ENCODE measurements at regions not wholly inside any gene's neighbourhood (a gene's known extent, or its start where the extent isn't known, plus 50 kb on each side); places are given as distances from the start of the nearest gene placed in this dataset.
A peak's percentile ranks its signal among the peaks of the same experiment; 100 is the strongest.

DNA sequence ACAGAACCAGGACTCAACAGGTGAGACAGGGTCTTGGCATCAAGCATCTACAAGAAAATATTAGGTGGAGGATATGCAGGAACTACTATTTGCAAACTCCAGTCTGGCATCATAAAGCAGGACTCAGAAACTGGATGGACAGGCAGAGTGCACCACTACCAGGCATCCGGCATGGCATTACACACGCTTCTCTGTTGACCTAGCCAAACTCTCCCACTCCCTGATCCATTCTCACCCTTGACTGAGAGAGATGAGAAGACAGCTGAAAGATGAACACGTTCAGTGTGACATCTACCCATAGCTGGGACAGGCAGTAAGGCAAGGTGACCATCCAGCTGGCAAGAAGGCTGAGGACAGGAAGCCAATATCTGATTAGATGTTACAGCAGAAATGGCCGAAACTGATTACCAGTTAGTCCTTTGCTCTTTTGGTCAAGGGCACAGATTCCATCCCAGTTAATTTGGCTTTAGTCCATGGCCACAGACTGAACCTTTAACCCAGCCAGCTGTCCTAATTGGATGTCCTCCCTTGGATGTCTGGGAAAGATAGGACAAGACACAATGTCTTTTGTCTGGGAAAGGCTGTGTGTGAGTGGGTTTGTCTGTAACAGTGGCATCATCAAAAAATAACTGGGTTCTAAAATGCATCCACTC lies 71.6 kb downstream of the BBS10 start:
- no peak for DNase-seq (ENCODE audit: low read depth)
- H3K4me3 ChIP-seq (ENCODE audit: control insufficient read depth, low read depth, low read length): no peak overlapping the region
- TF ChIP-seq, protein P1, sequence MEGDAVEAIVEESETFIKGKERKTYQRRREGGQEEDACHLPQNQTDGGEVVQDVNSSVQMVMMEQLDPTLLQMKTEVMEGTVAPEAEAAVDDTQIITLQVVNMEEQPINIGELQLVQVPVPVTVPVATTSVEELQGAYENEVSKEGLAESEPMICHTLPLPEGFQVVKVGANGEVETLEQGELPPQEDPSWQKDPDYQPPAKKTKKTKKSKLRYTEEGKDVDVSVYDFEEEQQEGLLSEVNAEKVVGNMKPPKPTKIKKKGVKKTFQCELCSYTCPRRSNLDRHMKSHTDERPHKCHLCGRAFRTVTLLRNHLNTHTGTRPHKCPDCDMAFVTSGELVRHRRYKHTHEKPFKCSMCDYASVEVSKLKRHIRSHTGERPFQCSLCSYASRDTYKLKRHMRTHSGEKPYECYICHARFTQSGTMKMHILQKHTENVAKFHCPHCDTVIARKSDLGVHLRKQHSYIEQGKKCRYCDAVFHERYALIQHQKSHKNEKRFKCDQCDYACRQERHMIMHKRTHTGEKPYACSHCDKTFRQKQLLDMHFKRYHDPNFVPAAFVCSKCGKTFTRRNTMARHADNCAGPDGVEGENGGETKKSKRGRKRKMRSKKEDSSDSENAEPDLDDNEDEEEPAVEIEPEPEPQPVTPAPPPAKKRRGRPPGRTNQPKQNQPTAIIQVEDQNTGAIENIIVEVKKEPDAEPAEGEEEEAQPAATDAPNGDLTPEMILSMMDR (conservative IDR thresholded peaks at IDR 0.05; ENCODE audit: control insufficient read depth, insufficient read depth, low read depth, low read length): no peak

DNA sequence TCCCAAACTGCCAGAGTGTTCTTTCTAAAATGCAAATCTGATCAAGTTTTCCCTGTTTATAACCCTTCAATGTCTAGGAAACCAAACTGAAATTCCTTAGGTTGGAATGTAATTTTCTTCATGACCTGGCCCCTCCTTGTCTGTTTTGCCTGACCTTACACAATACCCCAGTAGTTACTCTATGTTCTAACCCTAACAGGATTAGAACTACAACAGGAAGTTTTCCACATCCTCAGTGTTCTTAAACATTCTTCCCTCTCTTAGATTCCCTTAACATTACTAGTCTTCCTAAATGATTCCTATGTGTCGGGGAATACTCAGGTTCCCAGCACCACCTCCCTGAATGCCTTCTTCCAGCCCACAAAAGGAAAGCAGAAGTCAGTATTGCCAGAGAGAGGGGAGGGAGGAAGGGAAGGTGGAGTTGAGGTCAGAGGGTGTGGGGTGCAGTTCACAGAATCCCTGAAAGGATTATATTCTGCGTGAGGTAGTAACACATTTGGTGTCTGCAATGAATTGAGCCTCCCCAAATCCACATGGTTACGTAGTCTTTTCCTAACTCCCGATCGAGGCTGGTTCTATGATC lies 72.6 kb downstream of the BBS10 start:
- no peak for DNase-seq (ENCODE audit: low read depth)
- TF ChIP-seq, protein P1 (conservative IDR thresholded peaks at IDR 0.05; ENCODE audit: control insufficient read depth, insufficient read depth, low read depth, low read length): no peak
- no peak overlapping the region for H3K4me3 ChIP-seq (ENCODE audit: control insufficient read depth, low read depth, low read length)

DNA sequence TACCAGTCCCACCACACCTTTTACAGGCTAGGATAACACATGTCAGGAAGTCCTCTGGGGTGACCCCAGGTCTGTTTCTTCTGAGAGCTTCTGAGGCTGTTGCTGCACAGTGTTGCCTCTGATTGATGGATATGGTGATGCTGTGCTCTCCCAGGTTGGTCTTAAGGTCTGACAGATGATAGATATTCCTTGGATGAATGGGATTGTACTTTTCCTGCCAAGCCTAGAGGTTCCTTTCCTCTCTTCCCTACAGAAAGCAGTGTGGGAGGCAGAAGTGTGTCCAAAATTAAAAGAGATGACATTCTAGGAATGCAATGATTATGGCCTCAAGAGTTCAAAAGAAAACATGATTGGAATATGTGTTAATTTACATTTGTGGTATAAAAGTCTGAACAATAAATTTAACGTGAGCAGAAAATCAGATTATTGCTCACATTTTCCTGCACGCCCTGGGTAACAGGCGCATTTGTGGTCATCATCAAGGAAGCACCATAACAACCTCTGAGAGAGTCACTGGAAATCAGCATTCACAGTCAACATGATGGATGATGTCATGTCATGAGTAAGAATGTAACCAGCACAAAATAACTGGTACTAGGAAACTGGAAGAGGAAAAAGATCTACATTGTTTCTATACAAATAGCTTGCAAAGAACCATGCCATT lies 73.7 kb downstream of the BBS10 start:
- H3K4me3 ChIP-seq (ENCODE audit: control insufficient read depth, low read depth, low read length): no peak overlapping the region
- TF ChIP-seq, protein P1 (conservative IDR thresholded peaks at IDR 0.05; ENCODE audit: control insufficient read depth, insufficient read depth, low read depth, low read length): no peak
- peak; percentile 67 for DNase-seq (ENCODE audit: low read depth)

DNA sequence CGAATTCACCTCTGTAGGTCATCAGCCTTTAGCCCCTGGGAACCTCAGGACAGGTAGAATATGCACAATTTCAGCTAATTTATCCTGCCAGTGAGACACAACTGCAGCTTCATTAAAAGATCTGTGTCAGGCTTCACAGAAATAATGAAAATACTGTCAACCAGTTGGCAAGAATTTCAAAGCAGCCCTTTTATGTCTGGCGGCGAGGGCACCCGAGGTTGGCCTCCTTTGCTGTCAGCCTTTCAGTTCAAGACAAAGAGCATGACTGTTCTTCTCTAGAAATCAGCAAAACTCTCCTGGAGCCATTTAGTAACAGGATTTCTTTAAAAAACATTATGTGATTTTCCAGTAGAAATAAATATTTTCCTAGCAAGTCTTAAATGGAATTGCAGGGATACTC lies 75.9 kb downstream of the BBS10 start:
- H3K4me3 ChIP-seq (ENCODE audit: control insufficient read depth, low read depth, low read length): no peak overlapping the region
- TF ChIP-seq, protein P1 (conservative IDR thresholded peaks at IDR 0.05; ENCODE audit: control insufficient read depth, insufficient read depth, low read depth, low read length): no peak
- no peak for DNase-seq (ENCODE audit: low read depth)

DNA sequence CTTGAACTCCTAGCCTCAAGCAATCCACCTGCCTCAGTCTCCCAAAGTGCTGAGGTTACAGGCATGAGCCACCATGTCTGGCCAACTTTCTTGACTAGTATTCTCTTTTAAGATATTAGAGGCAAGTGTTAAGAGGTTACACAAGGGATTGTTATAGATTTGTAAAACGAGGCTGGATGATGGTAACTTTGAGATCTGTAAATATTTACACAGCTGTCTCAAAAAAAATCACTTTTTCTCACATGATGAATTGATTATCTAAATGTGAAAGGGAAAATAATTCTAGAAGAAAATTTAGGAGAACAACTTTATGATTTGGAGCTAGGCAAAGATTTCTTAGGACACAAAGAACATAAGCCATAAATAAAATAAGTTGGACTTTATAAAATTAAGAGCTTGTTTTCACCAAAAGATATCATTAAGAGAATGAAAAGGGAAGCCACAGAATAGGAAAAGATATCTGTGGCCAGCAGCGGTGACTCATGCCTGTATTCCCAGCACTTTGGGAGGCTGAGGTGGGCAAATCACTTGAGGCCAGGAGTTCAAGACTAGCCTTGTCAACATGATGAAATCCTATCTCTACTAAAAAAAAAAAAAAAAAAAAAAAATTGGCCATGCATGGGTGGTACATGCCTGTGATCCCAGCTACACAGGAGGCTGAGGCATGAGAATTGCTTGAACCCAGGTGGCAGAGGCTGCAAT lies 77.4 kb downstream of the BBS10 start:
- peak; percentile 44 for DNase-seq (ENCODE audit: low read depth)
- no peak overlapping the region for H3K4me3 ChIP-seq (ENCODE audit: control insufficient read depth, low read depth, low read length)
- TF ChIP-seq, protein P1 (conservative IDR thresholded peaks at IDR 0.05; ENCODE audit: control insufficient read depth, insufficient read depth, low read depth, low read length): no peak

DNA sequence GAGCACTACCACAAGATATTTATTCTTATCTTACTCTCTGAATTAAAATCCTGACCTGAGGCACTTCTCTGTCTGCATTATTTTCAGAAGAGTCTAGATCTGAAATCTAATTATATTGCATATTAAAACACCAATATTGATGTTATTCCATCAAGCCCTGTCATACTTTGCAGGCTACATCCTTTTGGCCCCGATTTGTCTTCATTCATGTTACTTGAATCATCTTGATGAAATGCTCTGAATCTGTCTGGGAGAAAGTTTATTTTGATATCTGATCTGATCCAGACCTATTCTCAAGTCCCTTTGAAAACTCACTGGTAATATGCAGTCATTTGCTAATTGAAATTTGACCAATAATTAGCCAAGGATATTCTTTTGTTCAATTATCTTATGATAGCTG lies 79.9 kb downstream of the BBS10 start:
- H3K4me3 ChIP-seq (ENCODE audit: control insufficient read depth, low read depth, low read length): no peak overlapping the region
- TF ChIP-seq, protein P1 (conservative IDR thresholded peaks at IDR 0.05; ENCODE audit: control insufficient read depth, insufficient read depth, low read depth, low read length): no peak
- peak; percentile 68 for DNase-seq (ENCODE audit: low read depth)

Measured in fibroblast of mammary gland (primary cell).